IPS DF 19.7 (cell line): ENCODE measurements at regions not wholly inside any gene's neighbourhood (a gene's known extent, or its start where the extent isn't known, plus 50 kb on each side); places are given as distances from the start of the nearest gene placed in this dataset.
"Not testable (repeated sequence)": the region's sequence is repeated elsewhere in the genome, so short reads cannot be mapped to it uniquely, and the experiment has no call there.

Source experiments
- DNase-seq: peaks from one replicate; pipeline ENCODE4 v3.0.0-alpha.2; 2013; ENCODE audit warnings: low read depth, low spot score

DNA sequence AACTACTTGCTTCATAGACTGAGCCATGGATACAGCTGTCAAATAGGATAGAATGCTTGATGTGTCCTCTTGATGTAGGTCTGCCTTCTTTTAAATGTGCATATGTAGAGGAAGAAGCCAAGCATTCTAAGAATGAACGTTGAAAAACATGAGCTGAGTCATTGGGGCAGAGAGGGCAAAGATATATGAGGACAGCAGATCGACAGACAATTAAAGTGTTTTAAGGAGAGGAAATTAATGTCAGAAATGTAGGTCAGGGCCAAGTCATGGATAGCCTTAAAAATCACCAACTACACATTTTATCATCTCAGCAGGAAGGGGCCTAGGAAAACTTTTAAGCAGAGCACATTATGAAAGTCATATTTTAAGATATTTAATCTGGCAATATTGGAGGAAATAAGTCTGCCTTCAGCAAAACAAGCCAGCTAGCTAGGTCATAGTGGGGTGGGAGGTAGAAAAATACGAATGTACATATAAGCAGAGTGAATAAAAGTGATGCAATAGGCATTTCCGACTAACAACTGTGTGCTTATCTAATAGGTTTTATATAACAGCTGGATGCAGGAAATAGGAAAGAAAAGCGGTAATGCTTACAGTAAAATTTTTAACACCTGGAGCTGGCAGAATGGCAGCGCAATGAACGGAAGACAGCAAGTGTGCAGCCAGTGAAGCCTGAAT lies 638.3 kb upstream of the TPK1 start:
- DNase-seq: no peak

DNA sequence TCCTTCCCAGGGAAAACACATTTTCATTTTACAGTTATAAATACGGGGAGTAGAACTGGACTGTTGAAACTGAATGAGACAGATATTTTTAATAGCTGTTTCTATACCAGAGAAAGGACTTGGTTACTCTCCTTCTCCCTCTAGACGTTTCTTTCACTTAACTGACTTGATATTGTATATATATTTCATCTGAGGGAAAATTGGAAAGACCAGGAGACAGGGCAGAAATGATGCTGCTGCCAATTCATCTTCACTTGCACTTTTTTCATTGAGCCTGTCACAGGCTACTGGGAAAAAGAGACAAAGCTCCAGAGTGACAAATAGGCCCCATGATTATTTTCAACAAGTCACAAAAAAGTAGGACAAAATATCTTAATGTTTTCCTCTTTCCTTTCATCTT lies 636.0 kb upstream of the TPK1 start:
- no peak for DNase-seq

DNA sequence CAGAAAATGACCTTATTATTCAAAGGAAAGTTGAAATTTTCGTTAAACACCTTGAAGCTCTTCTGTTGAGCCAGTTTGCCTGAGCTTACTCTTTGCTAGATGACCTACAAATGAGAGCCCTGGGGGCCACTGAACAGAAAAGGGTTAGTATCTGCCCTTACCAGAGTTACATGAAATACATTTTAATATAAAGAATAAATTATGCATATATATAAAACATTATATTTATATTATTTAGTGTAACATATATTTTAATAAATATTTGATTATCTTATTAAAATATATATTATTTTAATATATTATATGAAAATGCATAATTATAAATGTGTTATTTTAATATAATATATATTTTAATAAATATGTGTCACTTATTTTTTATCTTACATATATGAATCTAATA lies 628.4 kb upstream of the TPK1 start:
- DNase-seq: no peak

DNA sequence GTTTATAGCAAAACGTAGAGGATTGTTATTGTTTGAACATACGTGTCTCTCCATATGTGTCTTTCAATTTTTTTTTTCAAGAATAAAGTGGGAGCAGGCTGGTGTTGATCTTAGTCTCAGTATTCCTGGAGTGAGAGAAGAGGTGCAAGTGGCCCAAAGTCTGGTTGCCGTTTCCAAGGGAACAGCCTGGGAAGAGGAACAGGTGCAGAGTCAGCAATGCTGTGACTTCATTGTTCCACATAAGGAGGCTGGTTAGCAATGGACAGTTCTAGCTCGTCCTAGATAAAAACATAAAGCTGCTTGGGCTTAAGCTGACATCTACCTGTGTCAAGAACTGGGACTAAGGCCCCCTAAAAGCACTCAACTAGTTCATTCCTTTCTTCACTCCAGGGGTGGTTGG lies 626.6 kb upstream of the TPK1 start:
- DNase-seq: no peak

DNA sequence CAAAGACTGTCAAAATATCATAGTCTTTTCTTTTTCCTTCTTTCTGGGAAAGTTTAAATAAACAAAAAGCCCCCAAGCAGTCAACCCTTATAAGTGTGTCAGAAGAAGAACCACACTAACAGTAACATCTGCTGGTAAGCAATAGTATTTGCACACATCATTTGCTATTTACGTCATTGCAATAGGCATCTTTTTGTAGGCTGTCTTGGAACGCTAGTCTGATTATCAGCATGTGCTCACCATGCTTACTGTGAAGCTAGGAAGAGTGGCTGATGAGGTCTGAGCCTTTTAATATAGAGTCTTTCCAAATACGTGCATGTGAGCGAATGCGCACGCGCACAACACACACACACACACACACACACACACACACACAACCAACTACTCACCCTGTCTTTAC lies 599.0 kb upstream of the TPK1 start:
- DNase-seq: no peak

DNA sequence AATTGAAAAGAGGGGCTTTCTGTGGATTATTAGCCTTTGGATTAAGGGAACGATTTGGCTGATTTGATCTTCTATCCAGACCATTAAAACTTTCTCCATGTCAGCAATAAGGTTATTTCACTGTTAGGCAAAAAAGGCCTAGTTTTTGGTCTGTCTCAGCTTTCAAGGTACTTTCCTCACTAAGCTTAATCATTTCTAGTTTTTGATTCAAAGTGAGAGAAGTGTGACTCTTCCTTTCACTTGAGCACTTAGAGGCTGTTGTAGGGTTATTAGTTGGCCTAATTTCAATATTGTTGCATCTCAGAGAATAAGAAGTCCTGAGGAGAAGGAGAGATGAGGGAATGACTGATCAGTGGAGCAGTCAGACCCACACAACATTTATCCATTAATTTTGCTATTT lies 596.0 kb upstream of the TPK1 start:
- no peak for DNase-seq

DNA sequence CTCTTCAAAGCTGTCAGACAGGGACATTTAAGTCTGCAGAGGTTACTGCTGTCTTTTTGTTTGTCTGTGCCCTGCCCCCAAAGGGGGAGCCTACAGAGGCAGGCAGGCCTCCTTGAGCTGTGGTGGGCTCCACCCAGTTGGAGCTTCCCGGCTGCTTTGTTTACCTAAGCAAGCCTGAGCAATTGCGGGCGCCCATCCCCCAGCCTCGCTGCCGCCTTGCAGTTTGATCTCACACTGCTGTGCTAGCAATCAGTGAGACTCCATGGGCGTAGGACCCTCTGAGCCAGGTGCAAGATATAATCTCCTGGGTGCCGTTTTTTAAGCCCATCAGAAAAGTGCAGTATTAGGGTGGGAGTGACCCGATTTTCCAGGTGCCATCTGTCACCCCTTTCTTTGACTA lies 582.6 kb upstream of the TPK1 start:
- DNase-seq: not testable (repeated sequence)

DNA sequence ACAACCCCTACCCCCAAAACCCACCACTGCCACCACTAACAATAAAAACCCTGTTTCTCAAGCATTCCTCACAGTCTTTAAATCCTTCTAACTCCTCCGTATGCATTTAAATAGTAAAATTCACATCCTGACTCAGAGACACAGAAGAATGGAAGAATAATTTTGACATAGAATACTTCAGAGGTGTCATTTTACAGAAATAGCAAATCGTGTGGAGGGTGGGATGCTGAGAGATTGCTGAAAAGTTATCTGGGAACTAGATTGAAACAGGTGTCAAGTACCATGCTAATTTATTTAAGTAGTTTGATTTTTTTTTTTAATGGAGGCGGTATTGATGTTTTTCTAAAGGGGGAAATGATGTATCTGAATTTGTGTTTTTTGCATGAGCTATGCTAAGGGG lies 575.2 kb upstream of the TPK1 start:
- no peak for DNase-seq

DNA sequence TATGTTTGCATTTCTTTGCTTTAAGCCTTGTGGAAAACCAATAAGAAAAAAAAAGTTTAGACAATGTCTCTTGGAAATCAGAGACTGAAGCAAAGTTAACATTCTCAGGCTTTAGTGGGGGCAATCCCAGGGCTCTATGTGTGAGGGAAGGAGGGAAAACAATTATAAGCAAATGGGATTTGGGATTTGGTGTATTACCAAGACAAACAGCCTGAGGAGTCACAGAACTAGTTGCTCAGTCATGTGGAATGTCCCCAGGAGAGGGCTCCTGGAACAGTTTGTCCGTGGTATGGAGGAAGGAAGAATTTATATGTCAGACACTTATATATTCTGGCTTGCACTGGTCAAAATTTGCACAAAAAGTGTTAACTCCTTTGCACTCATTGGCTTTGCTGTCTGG lies 562.9 kb upstream of the TPK1 start:
- DNase-seq: no peak

DNA sequence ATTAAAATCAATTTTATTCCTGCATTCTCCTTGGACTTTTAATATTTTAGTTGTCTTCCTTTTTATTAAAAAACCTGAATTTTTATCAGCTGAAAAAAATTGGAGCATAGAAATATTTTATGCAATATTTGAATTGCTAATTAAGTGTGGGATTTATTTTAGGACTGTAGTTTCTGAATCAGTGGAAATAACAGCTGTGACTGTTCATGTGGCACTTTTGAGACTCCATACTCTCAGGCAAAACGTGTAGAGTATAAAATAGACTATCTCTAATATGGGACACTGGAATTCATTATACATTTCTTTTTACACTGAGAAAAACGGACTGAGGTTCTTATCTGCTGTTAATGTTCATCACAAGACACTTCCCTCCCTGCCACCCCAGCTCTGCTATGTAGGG lies 558.3 kb upstream of the TPK1 start:
- DNase-seq: no peak

DNA sequence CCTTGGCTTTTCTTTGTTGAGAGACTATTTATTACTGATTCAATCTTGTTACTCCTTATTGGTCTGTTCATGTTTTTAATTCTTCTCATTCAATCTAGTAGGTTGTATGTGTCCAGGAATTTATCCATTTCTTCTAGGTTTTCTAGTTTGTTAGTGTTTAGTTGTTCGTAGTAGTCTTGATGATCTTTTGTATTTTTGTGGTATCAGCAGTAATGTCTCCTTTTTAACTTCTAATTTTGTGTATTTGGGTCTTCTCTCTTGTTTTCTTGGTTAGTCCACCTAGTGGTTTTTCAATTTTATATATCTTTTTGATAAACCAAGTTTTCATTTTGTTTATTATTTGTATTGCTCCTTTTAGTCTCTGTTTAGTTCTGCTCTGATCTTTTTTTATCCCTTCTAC lies 546.9 kb upstream of the TPK1 start:
- no peak for DNase-seq

DNA sequence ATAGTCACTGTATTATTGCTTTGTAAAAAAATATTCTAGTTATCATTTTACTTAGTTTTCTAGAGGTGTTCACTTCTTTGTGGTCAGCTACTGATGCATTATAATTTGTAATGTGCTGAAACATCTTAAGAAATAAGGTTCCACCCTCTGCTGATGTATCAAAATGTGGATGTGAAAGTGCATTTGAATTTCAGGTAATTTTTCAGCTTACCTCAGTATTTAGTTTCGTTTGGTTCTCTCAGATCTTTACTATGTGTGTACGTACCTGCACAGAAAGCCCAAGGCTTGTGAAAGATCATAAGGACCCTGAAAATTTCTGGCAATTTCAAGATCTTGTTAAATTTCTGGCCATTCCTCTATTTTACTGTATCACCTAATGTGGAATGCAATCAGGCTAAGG lies 542.3 kb upstream of the TPK1 start:
- DNase-seq: no peak

DNA sequence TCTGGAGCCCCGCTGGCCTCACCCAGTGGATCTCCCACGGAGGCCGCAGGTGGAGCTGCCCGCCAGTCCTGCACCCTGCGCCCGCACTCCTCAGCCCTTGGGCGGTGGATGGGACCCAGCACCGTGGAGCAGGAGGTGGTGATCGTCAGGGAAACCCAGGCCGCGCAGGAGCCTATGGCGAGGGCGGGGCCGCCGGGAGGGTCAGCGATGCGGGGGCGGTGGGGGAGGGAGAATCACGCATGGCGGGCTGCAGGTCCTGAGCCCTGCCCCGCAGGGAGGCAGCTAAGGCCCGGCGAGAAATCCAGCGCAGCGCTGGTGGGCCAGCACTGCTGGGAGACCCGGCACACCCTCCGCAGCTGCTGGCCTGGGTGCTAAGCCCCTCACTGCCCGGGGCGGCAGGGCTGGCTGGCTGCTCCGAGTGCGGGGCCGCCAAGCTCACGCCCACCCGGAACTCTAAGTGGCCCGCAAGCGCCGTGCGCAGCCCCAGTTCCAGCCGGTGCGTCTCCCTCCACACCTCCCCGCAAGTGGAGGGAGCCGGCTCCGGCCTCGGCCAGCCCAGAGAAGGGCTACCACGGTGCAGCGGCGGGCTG lies 524.8 kb upstream of the TPK1 start:
- no peak for DNase-seq

DNA sequence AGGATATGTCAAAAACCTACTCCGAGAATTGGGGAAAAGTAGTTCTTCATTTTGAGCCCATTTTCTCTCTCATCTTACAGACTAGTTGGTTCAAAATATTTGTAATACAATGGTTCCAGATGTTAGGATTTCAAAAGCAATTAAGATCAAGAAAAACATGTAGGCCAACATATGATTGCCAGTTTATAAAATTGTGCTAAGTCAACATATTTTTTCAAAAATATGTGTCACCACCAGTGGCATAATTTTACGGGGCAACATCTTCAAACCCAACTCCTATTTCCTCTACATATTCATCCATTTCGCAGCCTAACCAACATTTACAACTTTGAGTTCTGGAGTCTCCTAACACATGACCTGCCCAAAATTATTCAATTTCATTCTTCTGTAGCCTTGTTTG lies 514.5 kb upstream of the TPK1 start:
- no peak for DNase-seq

DNA sequence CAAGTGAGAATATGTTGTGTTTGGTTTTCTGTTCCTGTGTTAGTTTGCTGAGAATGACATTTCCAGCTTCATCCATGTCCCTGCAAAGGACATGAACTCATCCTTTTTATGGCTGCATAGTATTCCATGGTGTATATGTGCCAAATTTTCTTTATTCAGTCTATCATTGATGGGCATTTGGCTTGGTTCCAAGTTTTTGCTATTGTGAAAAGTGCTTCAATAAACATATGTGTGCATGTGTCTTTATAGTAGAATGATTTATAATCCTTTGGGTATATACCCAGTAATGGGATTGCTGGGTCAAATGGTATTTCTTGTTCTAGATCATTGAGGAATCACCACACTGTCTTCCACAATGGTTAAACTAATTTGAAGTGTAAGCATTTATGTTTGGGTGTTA lies 513.6 kb upstream of the TPK1 start:
- DNase-seq: not testable (repeated sequence)

DNA sequence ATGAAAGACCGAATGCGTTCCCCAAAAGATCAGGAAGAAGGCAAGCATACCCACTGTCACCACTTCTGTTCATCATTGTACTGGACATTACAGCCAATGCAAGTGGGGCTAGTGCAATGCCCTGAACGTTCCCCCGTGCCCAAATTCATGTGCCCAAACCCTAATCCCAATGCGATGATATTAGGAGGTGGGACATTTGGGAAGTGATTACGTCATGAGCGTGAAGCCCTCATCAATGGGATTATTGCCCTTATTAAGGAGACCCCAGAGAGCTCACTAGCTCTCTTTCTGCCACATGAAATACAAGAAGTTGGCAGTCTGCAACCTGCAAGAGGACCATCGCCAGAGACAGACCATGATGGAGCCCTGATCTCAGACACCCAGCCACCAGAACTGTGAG lies 511.4 kb upstream of the TPK1 start:
- no peak for DNase-seq

DNA sequence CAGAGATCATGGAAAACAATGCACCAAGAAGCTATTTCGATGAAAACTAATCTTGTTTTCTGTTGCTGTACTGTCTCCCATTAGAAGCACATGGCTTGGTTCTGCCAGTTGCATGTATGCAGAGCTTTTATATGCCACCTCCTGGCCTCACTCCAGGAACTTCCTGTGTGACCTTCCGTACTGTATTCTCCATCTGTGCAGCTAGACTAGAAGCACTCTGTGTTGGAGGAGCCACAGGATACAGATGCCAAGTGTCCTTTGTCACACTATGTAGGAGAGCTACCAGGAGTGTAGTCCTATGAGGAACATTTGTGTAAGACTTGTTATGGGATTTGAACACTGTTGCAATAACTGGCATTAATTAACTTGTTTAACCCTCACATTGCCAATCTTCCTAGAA lies 503.5 kb upstream of the TPK1 start:
- no peak for DNase-seq

DNA sequence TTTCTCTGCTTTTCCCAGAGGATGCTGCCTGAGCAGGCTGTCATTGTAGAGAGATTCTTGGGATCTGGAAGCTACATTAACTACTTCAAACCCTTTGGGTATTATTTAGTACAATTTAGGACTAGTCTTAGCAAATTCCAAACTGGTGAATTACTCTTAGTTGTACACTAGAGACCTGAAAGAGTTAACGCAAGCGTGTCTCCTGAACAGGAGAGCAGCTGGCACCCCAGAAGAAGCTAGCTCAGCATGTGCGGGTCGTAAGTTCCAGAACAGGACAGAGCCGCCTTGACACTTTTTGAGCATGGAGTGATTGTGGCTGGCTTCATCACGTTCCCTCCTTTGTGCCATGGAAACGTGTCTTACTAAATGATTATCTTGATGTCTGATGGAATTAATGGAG lies 495.7 kb upstream of the TPK1 start:
- no peak for DNase-seq

DNA sequence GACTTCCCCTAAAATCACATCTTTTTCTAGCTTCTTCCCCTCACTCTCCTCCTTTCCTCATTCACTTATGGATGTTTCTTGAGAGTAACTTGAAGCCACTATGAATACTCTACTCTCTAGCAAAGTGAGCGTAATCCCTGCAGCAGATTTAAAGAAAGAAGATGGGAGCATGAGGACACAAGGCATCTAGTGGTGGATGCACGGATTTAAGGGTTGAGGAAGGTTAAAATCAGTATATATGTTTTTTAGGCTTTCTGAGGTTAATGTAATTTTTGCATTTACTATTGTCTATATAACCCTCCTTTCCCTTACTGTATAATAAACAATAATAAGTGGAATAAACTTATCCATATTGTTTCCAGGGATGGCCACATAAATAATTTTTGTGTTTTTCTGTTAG lies 495.2 kb upstream of the TPK1 start:
- DNase-seq: no peak

DNA sequence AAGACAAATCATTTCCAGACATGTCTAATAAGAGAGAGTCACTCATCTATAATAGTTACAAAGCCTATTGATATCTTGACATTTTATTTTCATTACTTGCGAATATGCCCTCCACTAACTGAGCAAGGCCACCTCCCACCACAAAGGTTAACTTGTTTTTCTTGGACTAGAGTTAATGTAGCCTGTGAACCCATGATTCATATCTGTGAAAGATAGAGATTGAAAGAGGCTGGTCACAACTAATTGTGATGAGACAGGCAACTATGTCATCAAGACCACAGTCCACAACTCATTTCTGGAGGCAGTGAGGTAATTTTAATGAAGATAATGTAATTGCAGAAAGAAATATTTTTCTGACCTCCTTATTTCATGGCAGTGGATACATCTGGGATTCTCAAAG lies 491.8 kb upstream of the TPK1 start:
- DNase-seq: no peak

DNA sequence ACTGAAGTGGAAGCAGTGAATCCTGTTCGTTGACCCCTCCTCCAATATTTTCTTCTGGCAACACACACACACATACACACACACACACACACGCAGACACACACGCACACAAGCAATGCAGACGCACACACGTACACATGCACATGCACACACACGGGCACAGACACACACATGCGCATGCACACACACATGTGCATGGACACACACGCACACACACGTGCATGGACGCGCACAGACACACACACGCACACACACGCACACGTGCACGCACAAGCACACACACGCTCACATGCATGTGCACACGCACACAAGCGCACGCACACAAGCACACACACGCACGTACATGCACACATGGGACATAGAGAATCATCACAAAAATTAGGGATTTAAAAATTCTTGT lies 488.2 kb upstream of the TPK1 start:
- DNase-seq: no peak

DNA sequence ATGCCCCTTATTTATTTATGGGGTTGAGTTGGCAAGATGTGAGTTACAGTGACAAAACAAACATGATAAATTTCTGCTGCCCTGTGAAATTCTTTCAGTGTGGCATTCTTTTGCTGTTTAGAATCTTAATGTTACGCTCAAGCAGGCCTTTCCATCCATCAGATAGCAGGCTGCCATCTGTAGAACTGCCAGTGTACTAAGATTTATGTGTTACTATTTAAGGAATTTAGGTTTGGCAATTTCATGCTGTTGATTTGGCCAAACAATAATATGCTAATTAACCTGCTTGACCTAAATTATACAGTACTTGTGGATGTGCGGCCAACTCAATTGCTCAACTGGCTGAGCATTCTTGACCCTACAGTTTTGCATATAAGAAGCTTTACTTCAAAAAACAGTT lies 477.7 kb upstream of the TPK1 start:
- DNase-seq: no peak

DNA sequence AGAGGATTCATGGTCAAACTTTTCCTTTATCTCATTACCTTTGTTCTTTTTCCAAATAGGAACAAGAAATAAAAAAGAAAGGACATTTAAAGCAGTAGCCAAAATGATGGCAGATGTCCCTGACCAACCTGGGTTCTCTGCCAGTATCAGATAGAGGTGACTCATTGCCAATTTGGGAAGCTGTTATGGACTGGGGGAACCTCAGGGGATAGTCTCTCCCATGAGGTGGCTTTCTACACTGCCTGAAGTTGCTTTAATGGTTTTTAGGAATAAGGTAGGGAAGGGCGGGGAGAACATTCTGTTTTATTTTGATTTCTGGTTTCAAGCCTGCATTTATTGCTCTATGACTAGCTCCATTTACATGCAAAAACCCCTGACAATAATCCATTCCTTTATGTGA lies 457.9 kb upstream of the TPK1 start:
- no peak for DNase-seq

DNA sequence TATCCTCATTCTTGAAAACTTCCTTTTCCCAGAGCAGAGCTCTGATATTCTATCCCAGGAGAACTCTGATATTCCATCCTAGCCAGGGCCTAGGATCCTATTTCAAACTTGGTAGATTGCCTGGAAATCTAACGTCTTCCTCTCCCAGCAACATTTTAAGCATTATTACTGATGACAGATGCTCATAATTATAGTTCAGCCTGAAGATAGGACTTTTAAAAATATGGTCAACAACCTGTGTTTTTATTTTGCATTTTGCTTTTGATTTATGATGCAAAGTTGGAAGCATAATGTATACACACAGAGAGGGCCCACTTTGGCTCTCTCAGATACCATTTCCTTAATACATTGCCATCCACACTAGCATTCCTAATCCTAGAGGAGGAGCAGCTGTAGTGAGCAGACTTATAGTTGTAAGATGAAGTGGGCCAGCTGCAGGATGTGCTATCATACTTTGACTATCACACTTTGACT lies 457.4 kb upstream of the TPK1 start:
- DNase-seq: no peak
